Left cardiac atrium (tissue), 4 donors: ENCODE measurements at regions not wholly inside any gene's neighbourhood (a gene's known extent, or its start where the extent isn't known, plus 50 kb on each side); places are given as distances from the start of the nearest gene placed in this dataset.

Source experiments
- ATAC-seq, 2 donors: fragments of 200-7000 bp; cut with Tn5 transposase; one replicate each; pipeline ENCODE4 v1.9.1; 2020; ENCODE audit warnings: mild to moderate bottlenecking in 2 of 2, moderate library complexity in 2 of 2
- DNase-seq: peaks from one replicate; pipeline ENCODE4 v3.0.0-alpha.2; 2020
- intact Hi-C, 2 donors: fragments of 100-400 bp; cut with DNase I; formaldehyde crosslinking; loops; one replicate each; pipeline versions ENCODE4 v1.14.1 to v1.15.1; 2022 to 2023
- donor health status: DM: no; HTN: yes; CAD: no.
- donor health status: DM: no; HTN: yes; CAD: no; lungs with severe emphysema.
- donor health status: DM: yes; HTN: yes; CAD: no.
- donor health status: Dilated cardiomyopathy.

DNA sequence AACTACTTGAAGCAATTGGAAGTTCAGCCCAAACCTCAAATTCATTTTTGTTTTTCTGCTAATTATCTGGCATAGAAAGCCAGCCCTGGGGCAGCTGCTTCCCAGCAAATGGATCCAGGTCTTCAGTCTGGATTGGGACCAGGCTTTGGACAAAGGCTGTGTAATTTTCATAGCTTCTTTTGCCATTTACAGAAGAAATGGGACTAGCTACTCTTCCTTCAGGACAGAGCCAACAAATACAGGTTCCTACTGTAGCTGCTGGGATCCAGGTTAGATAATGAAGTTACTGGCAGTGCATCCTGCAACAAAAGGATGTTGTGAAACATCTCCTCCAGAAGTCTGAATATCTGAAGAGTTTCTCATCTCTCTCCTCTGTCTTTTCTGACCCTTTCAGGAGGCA lies 171.5 kb upstream of the CAMK1G start:
- ATAC-seq = peak in 1 of 2 donors; percentile 61
- intact Hi-C loops = no loop called here

DNA sequence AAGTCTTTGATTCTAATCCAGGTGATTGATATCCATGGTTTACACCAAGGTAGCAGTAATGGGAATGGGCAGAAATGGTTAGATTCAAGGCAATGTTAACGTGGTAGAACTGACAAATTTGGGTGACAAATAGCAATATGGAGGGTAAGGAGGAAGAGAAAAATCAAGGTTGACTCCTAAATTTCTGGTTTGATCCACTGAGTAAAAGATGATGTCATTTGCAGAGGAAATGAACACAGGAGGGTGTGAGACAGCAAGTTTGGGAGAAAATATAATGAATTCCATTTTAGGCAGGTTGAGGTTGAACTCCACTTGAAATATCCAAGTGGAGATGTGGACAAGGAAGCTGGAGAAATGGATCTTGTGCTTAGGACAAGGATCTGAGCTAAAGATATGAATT lies 170.9 kb upstream of the CAMK1G start:
- DNase-seq = no peak
- intact Hi-C loops = no loop called here
- no peak for ATAC-seq

More for the DNA sequence above, 171.5 kb upstream of the CAMK1G start:
- no peak for DNase-seq

DNA sequence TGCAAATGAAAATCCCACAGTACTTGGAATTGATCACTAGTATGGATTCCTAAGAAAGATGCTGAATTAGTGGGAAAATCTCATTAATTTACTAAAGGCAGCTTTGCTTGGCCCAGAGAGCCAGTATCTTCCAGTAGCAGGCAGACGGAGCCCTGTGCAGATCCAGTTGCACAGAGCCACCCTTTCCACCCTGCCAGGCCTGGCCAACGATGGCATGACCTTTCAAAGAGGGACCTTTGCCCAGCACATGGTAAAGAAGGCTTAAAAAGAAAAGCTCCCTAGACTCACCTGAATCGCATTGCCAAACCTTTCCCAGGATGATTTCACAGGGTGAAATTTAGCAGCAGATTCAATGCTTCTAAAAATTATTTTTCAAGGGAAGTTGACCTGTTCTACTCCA lies 170.5 kb upstream of the CAMK1G start:
- DNase-seq = no peak
- intact Hi-C loops = no loop called here
- ATAC-seq = no peak

DNA sequence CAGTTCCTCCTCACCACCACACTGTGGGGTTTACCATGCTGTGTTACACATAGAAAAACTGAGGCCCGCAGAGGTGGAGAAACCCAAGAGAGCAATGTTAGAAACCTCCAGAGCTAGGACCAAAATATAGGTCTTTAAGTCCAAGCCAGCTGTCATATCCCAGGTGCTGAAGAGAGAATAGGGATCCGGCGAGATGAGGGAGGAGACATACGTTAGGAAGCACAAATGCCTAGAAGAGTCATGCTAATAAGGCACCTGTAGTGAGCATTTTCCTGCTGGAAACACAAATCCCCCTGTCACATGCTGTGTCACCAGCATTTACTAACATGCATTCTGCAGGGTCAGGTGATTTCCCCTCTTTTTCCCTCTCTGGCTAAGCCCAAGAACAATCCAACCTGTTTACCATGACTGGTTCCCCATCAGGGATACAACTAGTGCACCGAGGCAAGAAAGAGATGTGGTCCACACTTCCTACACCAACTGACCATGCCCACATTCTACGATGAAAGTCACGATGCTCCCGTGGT lies 168.6 kb upstream of the CAMK1G start:
- intact Hi-C loops = no loop called here
- ATAC-seq (no peak), DNase-seq (no peak)

DNA sequence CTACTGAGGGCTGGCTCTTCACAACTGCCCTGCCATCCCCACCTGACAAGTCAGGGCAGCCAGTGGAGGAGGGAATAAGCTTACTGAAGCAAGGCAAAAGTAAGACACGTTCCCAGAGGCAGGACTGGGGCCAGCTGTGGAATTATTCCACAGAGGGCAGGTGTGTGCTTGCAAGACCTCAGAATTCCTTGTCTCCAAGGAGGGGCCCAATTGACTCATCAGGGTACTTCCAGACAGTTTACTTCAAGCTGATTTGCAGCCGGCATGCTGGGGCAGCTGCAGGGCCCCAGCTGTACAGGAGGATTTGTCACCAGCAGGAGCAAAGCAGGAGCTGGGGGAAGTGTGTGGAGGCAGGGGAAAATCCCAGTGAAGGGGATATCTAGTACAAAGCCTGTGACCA lies 167.5 kb upstream of the CAMK1G start:
- intact Hi-C loops = no loop called here
- ATAC-seq = no peak

DNA sequence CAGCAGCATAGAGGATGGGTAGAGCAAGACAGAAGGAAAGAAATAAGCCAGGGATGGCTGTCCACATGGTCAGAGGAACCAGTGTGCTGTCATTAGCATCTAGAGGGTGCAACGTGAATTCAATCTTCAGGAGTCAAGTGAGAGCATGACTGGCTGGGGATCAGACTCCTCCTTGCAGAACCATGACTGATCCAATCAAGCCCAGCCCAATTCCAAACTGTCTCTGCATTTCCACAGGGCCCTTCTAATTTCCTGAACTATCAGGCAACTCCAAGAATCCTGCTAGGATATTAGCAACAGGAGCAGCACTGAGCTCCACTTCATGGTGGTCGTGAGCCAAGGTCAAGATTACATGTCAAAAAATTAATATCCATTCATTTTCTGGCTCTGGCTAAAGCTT lies 166.8 kb upstream of the CAMK1G start:
- intact Hi-C loops = no loop called here
- DNase-seq (no peak), ATAC-seq (no peak)

More for the DNA sequence above, 167.5 kb upstream of the CAMK1G start:
- no peak for DNase-seq

DNA sequence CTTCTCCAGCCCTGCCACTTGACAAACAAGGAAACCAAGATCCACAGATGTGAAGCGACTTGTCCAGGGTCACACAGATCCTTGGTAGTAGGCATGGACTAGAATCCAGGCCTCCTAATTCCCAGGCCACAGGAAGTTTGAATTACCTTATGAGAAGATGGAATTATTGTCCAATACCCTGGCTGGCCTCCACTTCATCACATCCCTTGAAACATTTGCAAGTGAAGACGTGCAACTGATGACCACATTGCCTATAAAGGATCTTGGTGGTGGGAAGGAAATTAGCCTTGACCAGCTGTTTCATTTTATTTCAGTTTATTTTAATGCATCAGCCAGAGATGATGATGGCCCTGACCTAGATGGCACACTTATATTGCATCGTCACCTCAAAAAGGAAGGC lies 165.8 kb upstream of the CAMK1G start:
- ATAC-seq = no peak
- no peak for DNase-seq
- intact Hi-C loops = no loop called here

DNA sequence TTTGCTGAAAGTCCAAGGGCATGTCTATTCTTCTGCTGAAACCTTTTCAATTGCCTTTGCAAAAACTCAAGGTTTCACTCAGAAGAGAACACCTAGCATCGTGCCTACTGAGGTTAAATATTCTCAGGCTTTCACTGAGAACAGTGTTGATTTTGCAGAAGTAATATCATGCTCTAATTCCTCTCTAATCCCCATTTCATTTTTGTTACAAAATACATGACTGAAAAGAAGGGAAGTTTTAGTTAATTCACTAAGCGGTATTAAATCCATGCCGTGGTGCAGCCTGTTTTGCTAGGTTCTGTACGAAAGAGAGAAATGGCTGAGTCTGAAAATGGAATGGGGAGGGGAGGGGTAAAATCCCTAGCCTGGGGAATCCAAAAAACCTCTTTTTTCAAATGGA lies 163.2 kb upstream of the CAMK1G start:
- intact Hi-C loops = no loop called here
- DNase-seq (no peak), ATAC-seq (no peak)

DNA sequence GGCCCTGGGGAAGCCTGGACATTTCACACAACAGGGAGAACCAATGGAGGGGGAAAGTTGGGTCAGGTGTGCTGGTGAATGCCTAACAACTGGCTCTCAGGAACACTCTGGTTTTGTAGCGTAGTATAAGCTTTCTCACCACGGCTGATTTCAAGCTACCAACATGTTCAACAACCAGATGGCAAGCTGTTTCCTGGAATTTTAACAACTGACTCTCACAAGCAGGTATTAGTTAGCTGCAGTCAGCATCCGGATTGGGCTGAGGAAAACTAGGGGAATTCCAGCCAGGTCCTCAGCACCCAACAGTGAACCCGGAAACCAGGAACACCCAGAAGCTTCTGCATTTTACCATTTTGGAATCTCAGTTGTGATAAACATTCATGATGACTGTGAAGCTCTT lies 162.3 kb upstream of the CAMK1G start:
- no peak for ATAC-seq
- intact Hi-C loops = no loop called here

DNA sequence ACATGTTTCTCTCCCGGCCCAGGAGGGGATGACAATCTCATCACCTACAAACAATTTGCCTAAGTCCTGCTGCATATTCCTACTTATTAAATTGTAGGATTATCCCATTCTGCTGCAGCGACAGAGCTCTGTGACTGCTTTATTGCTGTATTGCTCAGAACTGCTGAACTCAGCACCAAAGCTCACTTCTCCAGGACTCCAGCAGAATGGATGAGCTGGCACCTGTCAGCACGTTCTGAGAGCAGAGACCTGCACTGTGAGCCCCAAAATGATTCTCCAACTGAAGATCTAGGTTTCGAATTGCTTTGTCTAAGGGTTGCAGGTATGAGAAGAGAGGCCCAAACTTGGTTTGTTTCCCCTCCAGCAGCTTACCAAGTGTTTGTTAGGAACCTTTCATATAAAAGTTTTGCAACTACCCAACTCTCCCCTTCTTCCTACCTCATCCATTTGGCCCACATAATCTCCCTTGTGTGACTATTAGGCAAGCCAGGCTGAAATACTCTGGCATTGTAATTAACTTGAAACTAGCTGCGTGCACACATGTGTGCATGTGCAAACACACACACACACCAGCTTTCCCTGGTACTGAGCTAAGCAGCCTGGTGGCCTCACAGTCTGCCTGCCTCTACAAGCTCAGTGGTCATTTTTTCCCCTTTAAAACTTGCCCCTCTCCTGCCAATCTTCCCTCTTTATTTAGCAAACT lies 161.4 kb upstream of the CAMK1G start:
- DNase-seq (no peak), ATAC-seq (peak; percentile 24 to 78)
- intact Hi-C loops = no loop called here

More for the DNA sequence above, 162.3 kb upstream of the CAMK1G start:
- no peak for DNase-seq

DNA sequence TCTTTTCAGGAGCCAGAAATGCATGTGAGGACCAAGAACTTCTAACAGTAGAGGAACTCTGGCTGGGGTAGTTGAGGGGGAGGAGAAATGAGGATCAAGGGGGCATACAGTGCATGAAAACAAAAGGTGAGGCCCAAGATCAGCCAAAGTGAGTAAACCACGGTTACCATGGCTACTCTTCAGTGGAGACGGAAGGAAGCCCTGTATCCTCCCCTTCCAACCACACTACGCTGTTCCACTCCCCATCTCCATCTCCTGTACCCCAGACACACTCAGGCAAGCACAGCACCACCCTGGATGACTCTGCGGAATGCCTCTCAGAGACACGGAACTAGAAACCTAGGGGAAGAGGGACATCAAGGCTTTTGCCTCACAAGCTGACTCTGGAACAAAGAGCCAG lies 157.6 kb upstream of the CAMK1G start:
- intact Hi-C loops = no loop called here
- DNase-seq = no peak
- no peak for ATAC-seq

DNA sequence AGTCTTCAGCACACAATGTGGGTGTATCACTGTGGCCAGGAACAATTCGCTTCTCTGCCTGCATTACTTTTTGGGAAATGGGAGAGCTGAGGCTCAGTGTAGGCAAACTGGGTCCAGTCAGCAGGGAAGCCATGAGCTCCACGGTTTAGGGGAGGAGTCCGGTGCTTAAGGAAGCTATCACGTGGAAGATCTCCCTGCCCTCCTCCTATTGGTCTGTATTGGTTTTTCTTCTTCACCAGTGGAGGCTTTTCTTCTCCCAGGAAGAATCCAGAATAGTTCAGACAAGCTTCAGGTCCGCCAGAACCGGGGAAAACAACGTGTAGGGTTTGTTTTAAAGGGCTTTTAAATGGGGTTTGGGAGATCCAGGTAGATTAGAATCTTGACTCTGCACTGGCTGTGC lies 156.2 kb upstream of the CAMK1G start:
- no peak for ATAC-seq
- intact Hi-C loops = no loop called here
- no peak for DNase-seq

DNA sequence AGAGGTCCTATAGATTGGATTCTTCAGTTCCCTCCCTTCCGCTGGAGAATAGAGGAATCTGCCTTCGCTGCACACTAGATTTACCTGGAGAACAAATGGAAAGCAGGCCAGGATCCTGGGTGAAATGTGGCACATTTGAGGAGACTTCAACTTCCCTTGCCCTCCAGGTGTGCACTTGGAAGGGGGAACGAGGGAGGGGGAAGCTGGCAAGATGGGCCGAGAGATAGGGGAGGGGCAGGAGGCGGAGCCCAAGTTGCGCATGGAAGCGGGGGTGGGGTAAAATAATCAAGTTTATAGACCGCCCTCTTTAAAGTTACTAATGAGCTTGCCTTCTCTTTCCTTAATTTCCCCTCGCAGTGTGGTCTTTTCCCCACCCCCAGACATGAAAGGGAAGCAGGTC lies 155.7 kb upstream of the CAMK1G start:
- no peak for DNase-seq
- intact Hi-C loops = no loop called here
- no peak for ATAC-seq

DNA sequence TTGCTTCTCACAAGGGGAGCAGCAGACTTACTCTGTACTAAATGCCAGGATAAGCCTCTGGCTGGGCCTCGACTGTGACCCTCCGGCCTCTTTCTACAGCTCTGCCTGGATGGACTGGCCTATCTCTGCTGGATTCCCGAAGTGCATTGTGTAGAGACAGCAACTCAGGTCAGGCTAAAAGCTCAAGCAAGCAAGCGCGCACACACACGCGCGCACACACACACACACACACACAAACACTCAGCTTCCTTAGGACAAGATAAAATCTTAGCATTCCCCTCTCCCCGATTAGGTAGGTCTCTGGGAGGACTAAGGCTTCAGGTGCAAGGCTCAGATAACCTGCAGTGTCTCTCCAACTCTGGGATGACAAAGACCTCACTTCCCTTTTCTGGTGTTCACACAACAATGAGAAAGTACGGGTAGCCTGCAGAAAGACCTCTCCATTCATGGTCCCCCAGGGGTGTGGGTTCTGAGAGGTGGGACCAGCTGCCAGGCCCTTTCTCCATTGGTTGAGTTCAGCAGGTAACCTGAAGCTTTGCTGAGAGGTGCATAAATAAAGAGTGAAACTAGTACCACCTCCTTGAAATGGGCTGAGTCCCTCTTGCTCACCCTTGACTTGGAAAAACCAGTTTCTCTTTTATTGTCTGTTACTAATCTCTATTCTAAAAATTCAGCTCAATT lies 155.1 kb upstream of the CAMK1G start:
- intact Hi-C loops = no loop called here

DNA sequence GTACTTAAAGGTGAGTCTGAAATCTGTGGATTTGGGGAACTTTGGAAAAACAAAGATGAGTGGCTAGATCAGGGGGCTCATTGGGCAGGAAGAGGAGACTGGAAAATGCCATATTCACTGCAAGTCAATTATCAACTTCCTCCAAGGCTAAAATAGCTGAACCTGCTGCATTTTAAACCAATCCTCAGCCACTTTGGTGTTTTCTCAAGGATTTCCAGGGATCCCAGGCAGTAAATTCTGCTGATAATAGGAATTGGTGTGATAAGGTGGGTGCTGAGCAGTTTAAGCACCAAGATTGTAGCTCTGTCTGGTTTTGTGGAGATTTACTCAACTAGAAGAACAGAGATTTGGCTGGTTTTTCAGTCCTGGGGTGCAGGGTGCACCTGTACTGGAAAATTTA lies 153.9 kb upstream of the CAMK1G start:
- intact Hi-C loops = no loop called here
- ATAC-seq = no peak
- no peak for DNase-seq

More for the DNA sequence above, 155.1 kb upstream of the CAMK1G start:
- ATAC-seq (no peak), DNase-seq (no peak)

DNA sequence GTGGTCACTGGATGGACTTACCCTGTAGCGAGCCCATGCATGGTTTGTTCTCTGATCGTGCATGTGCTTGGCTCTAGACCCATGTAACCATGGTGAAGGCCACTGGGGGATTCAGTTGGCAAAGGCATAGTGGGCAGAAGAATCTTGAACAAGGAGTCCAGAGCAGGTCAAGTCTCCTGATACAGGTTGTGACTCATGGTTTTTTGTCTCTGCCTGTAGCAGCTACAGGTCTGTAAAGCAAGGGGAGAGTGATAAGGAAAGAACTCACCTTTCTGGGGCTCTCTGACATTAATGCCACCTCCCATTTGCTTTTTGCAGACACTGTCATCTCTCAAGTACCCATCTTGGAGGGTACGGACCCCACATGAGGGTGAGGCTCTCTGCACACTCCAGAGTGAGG lies 153.4 kb upstream of the CAMK1G start:
- ATAC-seq = no peak
- intact Hi-C loops = no loop called here
- no peak for DNase-seq

DNA sequence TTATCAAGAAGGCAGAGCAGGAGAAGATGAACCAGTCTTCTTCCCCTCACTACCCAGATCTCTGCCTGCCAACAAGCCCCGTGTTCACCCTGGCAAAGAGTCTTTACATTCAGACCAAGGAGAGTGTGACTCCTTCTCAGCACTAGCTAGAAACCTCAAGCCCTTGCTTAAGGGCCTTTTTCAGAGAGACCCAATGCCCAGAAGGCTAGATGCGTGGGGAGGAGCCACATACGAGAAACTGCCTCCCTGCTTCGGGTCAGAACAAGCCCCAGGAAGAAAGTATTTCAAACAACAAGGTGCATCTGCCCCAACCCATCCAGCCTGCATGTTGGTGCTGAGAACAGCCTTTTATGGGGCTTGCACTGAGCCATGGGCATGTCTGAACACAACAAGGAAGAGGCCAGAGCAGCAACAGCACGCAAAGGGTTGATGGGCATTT lies 152.7 kb upstream of the CAMK1G start:
- ATAC-seq (no peak), DNase-seq (no peak)
- intact Hi-C loops = no loop called here

DNA sequence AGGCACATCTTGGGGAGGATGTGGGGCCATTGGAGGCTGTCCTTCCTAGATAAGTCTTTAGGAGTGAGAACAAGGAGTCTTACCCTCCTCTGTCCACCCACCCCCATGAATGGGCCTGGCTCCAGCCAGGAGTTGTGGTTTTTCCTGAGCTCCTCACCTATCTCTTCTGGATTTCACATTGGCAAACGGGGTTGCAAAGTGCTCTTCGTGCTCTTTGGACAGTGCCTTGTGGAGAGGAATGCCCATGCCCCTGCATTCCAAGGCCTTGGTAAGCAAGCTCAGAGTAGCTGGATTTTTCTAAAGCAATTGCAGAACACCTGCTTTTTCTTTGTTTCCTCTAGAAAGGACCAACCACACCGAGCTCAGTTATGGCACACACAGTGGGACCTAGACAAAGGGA lies 152.1 kb upstream of the CAMK1G start:
- DNase-seq = no peak
- intact Hi-C loops = no loop called here
- ATAC-seq = no peak

DNA sequence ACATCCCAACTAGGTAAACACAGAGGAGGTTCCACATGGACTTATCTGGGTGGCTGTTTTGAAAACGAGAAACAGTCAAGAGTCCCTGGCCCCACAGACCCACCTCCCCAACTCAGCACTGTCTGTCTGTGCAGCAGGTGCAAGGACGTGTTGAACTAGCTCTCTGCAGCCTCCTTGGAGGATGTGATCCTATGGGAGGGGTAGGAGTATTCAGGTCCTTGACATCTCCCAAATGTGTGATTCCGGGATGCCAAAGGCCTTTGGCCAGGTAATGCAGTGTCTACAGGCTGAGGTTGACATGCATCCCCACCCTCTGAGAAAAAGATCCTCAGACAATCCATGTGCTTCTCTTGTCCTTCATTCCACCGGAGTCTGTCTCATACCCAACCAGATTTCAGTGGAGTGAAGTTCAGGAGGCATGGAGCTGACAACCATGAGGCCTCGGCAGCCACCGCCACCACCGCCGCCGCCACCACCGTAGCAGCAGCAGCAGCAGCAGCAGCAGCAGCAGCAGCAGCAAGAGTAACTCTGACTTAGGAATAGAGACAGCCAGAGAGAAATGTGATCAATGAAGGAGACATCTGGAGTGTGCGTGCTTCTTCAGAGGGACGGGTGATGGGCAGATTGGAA lies 151.6 kb upstream of the CAMK1G start:
- DNase-seq = no peak
- intact Hi-C loops = no loop called here
- no peak for ATAC-seq

DNA sequence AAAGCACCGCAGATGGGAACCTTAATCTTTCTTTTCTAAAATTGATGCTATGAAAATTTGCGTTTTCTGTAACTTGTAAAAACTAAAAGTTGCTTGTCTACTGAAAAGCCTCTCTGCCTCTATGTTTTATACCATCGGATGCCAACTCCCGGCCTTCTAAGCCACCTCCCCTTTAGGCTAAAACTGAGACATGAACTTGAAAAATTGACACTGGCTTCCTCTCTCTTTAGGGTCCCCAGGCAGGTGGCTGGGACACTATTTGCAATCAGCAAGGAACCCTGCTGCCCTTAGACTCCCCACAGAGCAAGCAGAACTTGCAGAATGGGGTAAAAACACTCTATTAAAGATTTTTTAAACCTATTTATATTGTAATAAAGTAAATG lies 151.1 kb upstream of the CAMK1G start:
- ATAC-seq (no peak), DNase-seq (no peak)
- intact Hi-C loops = no loop called here

DNA sequence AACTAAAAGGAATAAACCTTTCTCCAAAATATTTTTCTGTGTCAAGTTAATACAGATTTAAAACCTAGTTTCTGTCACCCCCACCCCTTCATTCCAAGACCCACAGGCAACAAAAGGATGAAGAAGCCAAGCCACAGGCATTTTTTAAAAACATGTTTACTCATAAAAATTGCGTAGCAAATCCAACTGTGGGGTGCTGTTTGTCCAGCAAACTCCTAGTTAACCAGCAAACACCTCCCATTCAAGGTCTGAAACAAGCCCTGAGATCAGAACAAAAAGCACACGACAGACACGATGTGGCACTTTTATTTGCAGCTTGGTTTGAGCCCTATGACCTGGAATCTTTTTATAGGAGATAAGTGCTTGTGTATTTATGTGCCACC lies 149.9 kb upstream of the CAMK1G start:
- ATAC-seq = no peak
- intact Hi-C loops = no loop called here
- DNase-seq = no peak
